GM12878 (cell line): ENCODE measurements at regions not wholly inside any gene's neighbourhood (a gene's known extent, or its start where the extent isn't known, plus 50 kb on each side); places are given as distances from the start of the nearest gene placed in this dataset.

Experiments
- ATAC-seq: fragments of 200-7000 bp; cut with Tn5 transposase; 3 replicates; pipeline ENCODE4 v1.9.1; 2020; ENCODE audit warnings: mild to moderate bottlenecking, moderate library complexity
- BruUV-seq: library from RNA; stranded (reverse); fragments of 400-500 nt; replicated peaks from 2 replicates; lab custom pipeline; 2021; lab: Mats Ljungman, UMichigan
- CTCF ChIA-PET: fragments of 300-600 bp; sonication (Branson Sonifier 250); formaldehyde crosslinking; extraction: SDS; loops from one replicate; lab custom pipeline; 2021; ENCODE audit warnings: inconsistent platforms; lab: Yijun Ruan, JAX
- POLR2A ChIA-PET: fragments of 350-600 bp; formaldehyde crosslinking; extraction: SDS; loops from one replicate; lab custom pipeline; 2021; ENCODE audit warnings: inconsistent platforms; lab: Charles Lee
- RAD21 ChIA-PET: fragments of 300-600 bp; sonication (Branson Sonifier 250); formaldehyde crosslinking; loops from one replicate; lab custom pipeline; 2023; ENCODE audit warnings: antibody characterized with exemption; ENCODE audit not compliant: unreplicated experiment; lab: Charles Lee
- SMC1A ChIA-PET: fragments of 300-600 bp; sonication (Branson Sonifier 250); formaldehyde crosslinking; loops from one replicate; lab custom pipeline; 2023; ENCODE audit not compliant: unreplicated experiment, uncharacterized antibody; lab: Charles Lee
- DNase-seq: peaks from one replicate; pipeline ENCODE4 v3.0.0-alpha.2; 2011; ENCODE audit warnings: low read depth, low spot score
- FAIRE-seq: peaks from 3 replicates; lab custom pipeline; 2011; peaks lifted over from hg19 to GRCh38; lab: Jason Lieb, UNC
- H2AFZ ChIP-seq: 2 replicates; pipeline ENCODE4 v1.6.0; 2011; ENCODE audit warnings: low read depth, low read length, control low read depth; ENCODE audit not compliant: control insufficient read depth
- H3K27ac ChIP-seq: 2 replicates; pipeline ENCODE4 v1.5.1; 2011; ENCODE audit warnings: control low read depth; ENCODE audit not compliant: control insufficient read depth, insufficient read depth
- H3K27me3 ChIP-seq, 2 experiments: replicated peaks in 1 of 2; 2 replicates each; pipeline versions ENCODE4 v1.6.0 to v1.6.1; 2011; ENCODE audit warnings: low read length in 1 of 2; ENCODE audit not compliant: control insufficient read depth in 2 of 2, insufficient read depth in 2 of 2
- H3K36me3 ChIP-seq, 2 experiments: 2 replicates each; pipeline ENCODE4 v1.5.1; 2011; ENCODE audit warnings: low read length in 1 of 2; ENCODE audit not compliant: control insufficient read depth in 2 of 2, insufficient read depth in 2 of 2
- H3K4me1 ChIP-seq: 2 replicates; pipeline ENCODE4 v1.6.1; 2011; ENCODE audit warnings: mild to moderate bottlenecking, low read length, moderate library complexity, mixed read lengths; ENCODE audit not compliant: control insufficient read depth, insufficient read depth
- H3K4me2 ChIP-seq: 2 replicates; pipeline ENCODE4 v1.6.0; 2011; ENCODE audit warnings: control low read depth; ENCODE audit not compliant: control insufficient read depth, insufficient read depth
- H3K4me3 ChIP-seq: fragments of 200-600 bp; sonication (generic); 2 replicates; pipeline ENCODE4 v1.5.1; 2016
- H3K79me2 ChIP-seq: 2 replicates; pipeline ENCODE4 v1.6.0; 2011; ENCODE audit warnings: low read length; ENCODE audit not compliant: control insufficient read depth, insufficient read depth
- H3K9ac ChIP-seq: 2 replicates; pipeline ENCODE4 v1.8.0; 2011; ENCODE audit warnings: low read length, control low read depth, mixed read lengths; ENCODE audit not compliant: control insufficient read depth, insufficient read depth
- H3K9me3 ChIP-seq: replicated peaks from 3 replicates; pipeline ENCODE4 v1.5.1; 2011; ENCODE audit warnings: mild to moderate bottlenecking, low read length; ENCODE audit not compliant: control insufficient read depth, insufficient read depth
- H4K20me1 ChIP-seq: 2 replicates; pipeline ENCODE4 v1.6.0; 2011; ENCODE audit not compliant: control insufficient read depth, insufficient read depth
- BCL3 ChIP-seq: IDR thresholded peaks from 2 replicates; pipeline ENCODE4 v1.6.1; 2011; ENCODE audit warnings: borderline replicate concordance, low read depth, mild to moderate bottlenecking, moderate library complexity, low read length; ENCODE audit not compliant: insufficient read depth, poor library complexity, severe bottlenecking
- BCLAF1 ChIP-seq: fragments of 450-650 bp; IDR thresholded peaks from 2 replicates; pipeline ENCODE4 v1.6.1; 2017; ENCODE audit warnings: antibody characterized with exemption, mild to moderate bottlenecking, moderate library complexity
- CHD1 ChIP-seq: IDR thresholded peaks from 2 replicates; pipeline ENCODE4 v1.6.1; 2012; ENCODE audit warnings: low read depth, low read length, improper control_type of control experiment
- CREB1 ChIP-seq: IDR thresholded peaks from 2 replicates; pipeline ENCODE4 v1.6.1; 2012; ENCODE audit warnings: low read depth, mild to moderate bottlenecking, inconsistent platforms
- EZH2 ChIP-seq: IDR thresholded peaks from 2 replicates; pipeline ENCODE4 v1.6.1; 2012; ENCODE audit warnings: low read depth, mild to moderate bottlenecking, control low read depth, inconsistent platforms, low read length, borderline replicate concordance; ENCODE audit not compliant: control insufficient read depth
- GATAD2B ChIP-seq: fragments of 450-650 bp; conservative IDR thresholded peaks from 2 replicates; pipeline ENCODE4 v1.6.1; 2017; ENCODE audit warnings: low read depth, mild to moderate bottlenecking, moderate library complexity
- HDAC6 ChIP-seq: fragments of 200-600 bp; sonication (generic); IDR thresholded peaks from one replicate; pipeline ENCODE4 v1.8.0; 2017; ENCODE audit warnings: antibody characterized with exemption; ENCODE audit not compliant: unreplicated experiment
- IKZF2 ChIP-seq, 2 experiments: fragments of 450-650 bp; IDR thresholded peaks; 2 replicates each; pipeline ENCODE4 v1.6.1; 2017; ENCODE audit warnings: mild to moderate bottlenecking in 2 of 2, moderate library complexity in 2 of 2
- LARP7 ChIP-seq: fragments of 450-650 bp; IDR thresholded peaks from 2 replicates; pipeline ENCODE4 v1.6.1; 2017; ENCODE audit warnings: mild to moderate bottlenecking
- MEF2B ChIP-seq: fragments of 450-650 bp; IDR thresholded peaks from 2 replicates; pipeline ENCODE4 v1.6.1; 2018; ENCODE audit warnings: mild to moderate bottlenecking, moderate library complexity; ENCODE audit not compliant: partially characterized antibody, poor library complexity, severe bottlenecking
- NFXL1 ChIP-seq: fragments of 450-650 bp; IDR thresholded peaks from 2 replicates; pipeline ENCODE4 v1.6.1; 2017; ENCODE audit warnings: antibody characterized with exemption, mild to moderate bottlenecking, borderline replicate concordance
- RB1 ChIP-seq: fragments of 450-650 bp; formaldehyde crosslinking; IDR thresholded peaks from 2 replicates; pipeline ENCODE4 v1.6.1; 2017; ENCODE audit warnings: mild to moderate bottlenecking, borderline replicate concordance
- STAT1 ChIP-seq: fragments of 450-650 bp; conservative IDR thresholded peaks from 2 replicates; pipeline ENCODE4 v1.6.1; 2014; ENCODE audit warnings: antibody characterized with exemption, mild to moderate bottlenecking
- SUZ12 ChIP-seq: fragments of 200-600 bp; sonication (generic); IDR thresholded peaks from one replicate; pipeline ENCODE4 v1.6.1; 2018; ENCODE audit warnings: antibody characterized with exemption, mild to moderate bottlenecking; ENCODE audit not compliant: unreplicated experiment
- TCF3 ChIP-seq: IDR thresholded peaks from 2 replicates; pipeline ENCODE4 v1.6.1; 2012; ENCODE audit warnings: low read depth, mild to moderate bottlenecking, low read length, borderline replicate concordance; ENCODE audit not compliant: insufficient read depth
- whole genome bisulfite sequencing: methylation state at CpG from one replicate; pipeline ENCODE4 v1.1.6; 2016; ENCODE audit warnings: low lambda C conversion rate; ENCODE audit not compliant: insufficient replicate concordance, insufficient coverage; ENCODE audit errors: missing lambda C conversion rate; 5-methylcytosine and 5-hydroxymethylcytosine counted together
- in situ Hi-C: fragments of 300-500 bp; cut with MboI; formaldehyde crosslinking; loops from 9 replicates; pipeline ENCODE4 v1.14.3; 2018; ENCODE audit warnings: mixed read lengths
- intact Hi-C: fragments of 100-400 bp; cut with micrococcal nuclease; formaldehyde crosslinking; loops from one replicate; pipeline ENCODE4 v1.14.2; 2022; ENCODE audit not compliant: unreplicated experiment
- TF ChIP-seq, protein P1 (sequence below): IDR thresholded peaks from 2 replicates; pipeline ENCODE4 v1.6.1; 2011; ENCODE audit warnings: low read depth, mild to moderate bottlenecking, low read length, moderate library complexity, borderline replicate concordance; ENCODE audit errors: extremely low read depth

DNA sequence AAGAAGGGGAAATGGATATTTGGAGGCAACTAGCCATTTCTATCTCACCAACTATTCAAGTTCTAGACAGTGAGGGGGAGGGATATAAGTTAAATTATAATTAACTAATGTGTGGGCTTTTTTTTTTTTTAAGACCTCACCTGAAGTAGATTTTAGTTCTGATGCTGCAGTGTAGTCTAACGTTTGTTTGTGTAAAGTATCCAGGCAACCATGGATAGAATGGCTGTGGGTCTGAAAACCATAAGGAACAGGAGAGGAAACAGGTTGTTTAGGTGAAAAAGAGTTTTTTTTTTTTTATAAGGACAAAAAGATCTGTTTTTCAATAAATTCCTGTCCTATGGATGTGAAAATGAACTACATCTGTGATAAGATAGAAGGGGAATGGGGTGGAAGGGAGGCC is 262.4 kb upstream of the PLET1 start:
- no TSS peak for BruUV-seq
- POLR2A ChIA-PET = no interaction called here
- no peak overlapping the region for H3K9ac ChIP-seq

More for the DNA sequence above, 262.4 kb upstream of the PLET1 start:
- intact Hi-C loops (no loop called here), in situ Hi-C loops (no loop called here)
- no peak overlapping the region for H3K4me2 ChIP-seq
- FAIRE-seq (no peak), DNase-seq (no peak), ATAC-seq (no peak)
- H4K20me1 ChIP-seq = no peaks in the 10 kb centered on the region
- H3K27ac ChIP-seq = no peak overlapping the region
- H3K79me2 ChIP-seq = no peaks in the 10 kb centered on the region
- WGBS = 7% methylated on average over 1 of the region's 1 CpG
- ChIA-PET CTCF (no interaction called here), SMC1A (interaction anchor here (1.0 to 1.5 kb wide), 2 partner anchors 12 to 13 kb away, joined by 3 to 4 read pairs; no protein-coding TSS in a partner anchor), RAD21 (no interaction called here)
- no peaks in the 10 kb centered on the region for H3K9me3 ChIP-seq
- H3K27me3 ChIP-seq = peaks cover 0 to 3% of the 10 kb centered on the region in 2 experiments; a peak in 2 of 4 replicates
- no peak overlapping the region for H2AFZ ChIP-seq
- TF ChIP-seq MEF2B (no peak), RB1 (no peak), CREB1 (no peak), HDAC6 (no peak), CHD1 (no peak), NFXL1 (no peak), EZH2 (no peak), TCF3 (no peak), GATAD2B (no peak), LARP7 (no peak), IKZF2 (IDR thresholded peaks at IDR 0.05) (no peak), BCL3 (no peak), STAT1 (no peak), BCLAF1 (no peak), SUZ12 (no peak)
- TF ChIP-seq, protein P1, sequence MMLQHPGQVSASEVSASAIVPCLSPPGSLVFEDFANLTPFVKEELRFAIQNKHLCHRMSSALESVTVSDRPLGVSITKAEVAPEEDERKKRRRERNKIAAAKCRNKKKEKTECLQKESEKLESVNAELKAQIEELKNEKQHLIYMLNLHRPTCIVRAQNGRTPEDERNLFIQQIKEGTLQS = no peak
- H3K36me3 ChIP-seq = no peaks in the 10 kb centered on the region
- H3K4me1 ChIP-seq = peaks cover 13% of the 10 kb centered on the region
- no peak overlapping the region for H3K4me3 ChIP-seq
